ENCODE measurements at regions not wholly inside any gene's neighbourhood (a gene's known extent, or its start where the extent isn't known, plus 50 kb on each side); places are given as distances from the start of the nearest gene placed in this dataset.

GRCh38 chr21:35974775-35975174, 85.6 kb downstream of the SETD4 start:
- no peak for TF ChIP-seq POLR2AphosphoS5 (IDR thresholded peaks at IDR 0.05; ENCODE audit: low read depth, low read length)
- no peak for TF ChIP-seq CTCF (IDR thresholded peaks at IDR 0.05)
- no peak for TF ChIP-seq REST (IDR thresholded peaks at IDR 0.05; ENCODE audit: insufficient read depth in 1 of 2, low read depth in 2 of 2, low read length in 1 of 2)
- no peak for TF ChIP-seq TCF7L2 (IDR thresholded peaks at IDR 0.05; ENCODE audit: low read depth, low read length)
- TF ChIP-seq SIN3A (IDR thresholded peaks at IDR 0.05; ENCODE audit: borderline replicate concordance, insufficient read depth, low read depth, low read length): no peak
